Left colon (tissue), 2 donors: ENCODE measurements at regions not wholly inside any gene's neighbourhood (a gene's known extent, or its start where the extent isn't known, plus 50 kb on each side); places are given as distances from the start of the nearest gene placed in this dataset.

Source experiments
- ATAC-seq: fragments of 200-7000 bp; cut with Tn5 transposase; one replicate; pipeline ENCODE4 v1.9.1; 2020; ENCODE audit warnings: mild to moderate bottlenecking, moderate library complexity
- DNase-seq, 2 donors: peaks; one replicate each; pipeline ENCODE4 v3.0.0-alpha.2; 2020
- intact Hi-C, 2 donors: fragments of 100-400 bp; cut with DNase I in 1 of 2; cut with micrococcal nuclease in 1 of 2; formaldehyde crosslinking; loops; one replicate each; pipeline versions ENCODE4 v1.11.2 to v1.14.0; 2022; cut with DNase I, micrococcal nuclease
- donor health status: DM: no; HTN: no; CAD: no.
- donor health status: DM: yes; HTN: yes; CAD: no.

DNA sequence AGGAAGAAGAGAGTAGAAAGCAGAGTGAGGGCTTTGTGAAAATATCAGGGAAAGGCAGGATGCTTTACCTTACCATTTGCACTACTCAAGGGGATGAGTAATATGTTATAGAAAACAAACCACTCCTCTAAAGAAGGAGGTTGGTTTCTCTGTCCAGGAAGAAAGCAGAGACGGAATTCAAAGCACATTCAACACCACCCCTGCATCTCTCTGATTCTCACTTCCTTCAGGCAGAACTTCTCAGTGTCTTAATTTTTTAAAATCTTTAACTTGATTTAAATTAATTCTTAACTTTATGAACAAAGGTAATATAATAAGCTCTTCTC, 82.4 kb downstream of the NR2F2 start:
- DNase-seq (no peak), ATAC-seq (no peak)
- intact Hi-C loops: no loop called here

DNA sequence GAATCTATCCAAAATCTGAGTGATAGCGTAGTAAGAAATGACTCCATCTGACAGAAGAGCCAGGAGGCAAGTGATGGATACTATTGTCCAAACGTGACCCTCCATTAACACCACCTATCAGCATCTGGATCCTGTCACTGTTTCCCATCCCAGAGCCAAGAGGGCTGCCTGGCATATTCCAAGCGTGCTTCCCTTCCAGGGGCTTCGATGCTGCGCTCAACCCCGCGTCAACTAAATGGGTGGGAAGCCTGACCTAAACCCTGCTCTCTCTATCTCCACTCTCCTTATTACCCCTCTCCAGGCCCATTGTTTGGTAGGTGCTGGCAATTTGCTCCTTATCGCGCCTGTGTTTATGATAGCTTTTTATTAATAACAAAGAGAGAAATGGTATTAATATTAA, 83.2 kb downstream of the NR2F2 start:
- DNase-seq (no peak), ATAC-seq (no peak)
- intact Hi-C loops: no loop called here

- DNase-seq: no peak
- no peak for ATAC-seq
- intact Hi-C loops: no loop called here
Measured at GRCh38 chr15:96414875-96415274, 84.4 kb downstream of the NR2F2 start.

DNA sequence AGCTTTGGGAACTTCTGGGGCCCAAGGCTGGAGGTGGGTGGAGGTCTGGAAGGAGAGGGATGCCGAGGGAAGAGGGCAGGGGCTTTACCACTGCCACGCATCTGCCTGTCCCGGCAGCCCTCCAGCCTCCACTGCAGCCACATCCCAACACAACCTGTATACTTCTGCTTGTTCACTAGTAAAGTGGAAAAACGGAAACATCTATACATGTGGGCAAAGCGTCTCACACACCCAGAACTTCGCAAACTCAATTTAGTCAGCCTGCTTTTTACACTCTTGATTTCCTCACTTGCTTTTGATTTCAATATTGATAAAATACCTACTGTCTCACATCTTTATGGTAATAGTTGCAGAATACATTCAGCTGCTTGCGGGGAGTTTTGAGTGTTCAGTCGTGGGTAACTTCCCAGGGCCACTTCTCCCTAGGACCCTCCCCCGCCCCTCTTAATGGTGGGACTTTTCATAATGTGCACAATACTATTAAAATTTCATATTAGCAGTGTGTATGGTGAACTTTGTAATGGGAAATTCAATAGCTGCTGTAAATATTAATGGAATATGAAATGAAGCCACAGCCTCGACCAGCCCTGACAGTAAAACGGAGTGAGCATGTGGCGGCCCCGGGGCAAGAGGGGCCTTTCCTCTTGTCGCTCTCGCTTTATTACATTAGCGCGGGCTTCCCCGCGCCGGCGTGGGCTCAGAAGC, 85.2 kb downstream of the NR2F2 start:
- no peak for DNase-seq
- no peak for ATAC-seq
- intact Hi-C loops: no loop called here

DNA sequence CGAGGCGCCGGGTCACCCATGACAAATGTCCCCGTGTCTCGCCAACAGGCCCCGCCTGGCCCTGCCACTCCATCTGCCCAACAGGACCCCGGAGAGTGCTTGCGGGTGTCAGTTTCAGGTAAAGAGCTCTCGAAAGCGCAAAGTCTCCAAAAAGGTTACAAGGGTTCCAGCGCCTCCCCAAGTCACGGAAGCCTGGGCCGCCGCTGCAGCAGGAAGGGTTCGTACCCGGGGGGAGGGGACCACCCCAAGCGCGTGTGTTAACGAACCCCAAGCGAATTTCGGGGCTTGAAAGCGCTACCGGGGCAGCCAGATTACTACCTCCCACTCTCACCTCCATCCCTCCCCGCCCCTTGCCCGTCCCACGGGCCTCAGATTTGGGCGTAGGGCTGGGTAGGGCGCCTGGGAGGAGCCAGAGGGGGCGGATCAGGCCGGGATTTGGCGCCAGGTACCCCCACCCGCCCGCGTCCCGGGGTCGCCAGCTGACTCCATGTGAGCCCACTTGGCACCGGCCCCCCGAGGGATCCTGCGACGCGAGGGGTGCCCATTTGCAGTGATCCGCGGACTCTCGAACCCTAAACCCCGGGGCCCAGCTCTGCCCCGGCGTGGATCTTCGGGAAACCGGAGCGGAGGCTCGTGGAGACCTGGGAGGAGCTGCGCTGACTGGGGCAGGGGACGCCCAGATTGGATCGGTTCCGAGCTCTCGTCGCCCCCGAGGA, 85.9 kb downstream of the NR2F2 start:
- ATAC-seq (no peak), DNase-seq (no peak)
- intact Hi-C loops: no loop called here

- DNase-seq: no peak
- intact Hi-C loops: no loop called here
Measured at GRCh38 chr15:96416934-96417759, 86.6 kb downstream of the NR2F2 start.

DNA sequence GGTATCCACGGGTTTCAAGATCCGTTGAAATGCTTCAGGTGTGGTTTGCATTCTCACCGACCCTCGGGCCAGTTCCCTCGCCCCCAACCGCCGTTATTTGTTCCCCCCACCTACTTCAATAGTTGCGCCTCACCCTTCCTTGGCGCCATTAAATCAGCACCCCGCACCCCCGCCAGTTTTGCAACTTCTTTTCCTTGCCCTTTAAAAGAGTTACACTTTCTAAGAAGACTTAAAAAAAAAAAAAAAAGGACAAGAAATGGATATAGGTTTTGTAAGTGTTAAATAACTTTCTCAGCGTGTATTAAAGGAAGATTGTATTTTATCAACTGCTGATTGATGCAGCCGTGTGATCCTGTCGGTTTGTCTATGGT, 87.2 kb downstream of the NR2F2 start:
- no peak for ATAC-seq
- intact Hi-C loops: no loop called here
- DNase-seq: no peak

More at GRCh38 chr15:96416934-96417759, 86.6 kb downstream of the NR2F2 start:
- ATAC-seq: no peak

DNA sequence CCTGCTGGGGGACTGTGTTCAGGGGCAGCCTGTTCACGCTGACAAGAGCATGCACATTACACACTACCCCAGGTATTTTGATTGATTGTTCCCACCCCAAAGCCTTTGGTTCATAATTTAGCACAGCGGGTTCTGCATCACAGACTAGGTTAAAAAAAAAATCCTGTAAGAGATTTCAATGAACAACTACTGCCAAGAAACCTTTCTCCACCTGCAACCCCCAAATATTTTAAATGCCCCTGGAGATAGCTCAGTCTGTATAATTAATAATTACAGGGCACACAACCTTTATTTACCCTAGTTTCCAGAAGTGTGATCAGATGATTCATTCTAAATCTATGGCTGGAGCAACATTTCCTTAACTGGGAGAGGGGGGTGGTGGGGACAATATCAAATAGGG, 87.6 kb downstream of the NR2F2 start:
- intact Hi-C loops: no loop called here
- ATAC-seq: no peak
- no peak for DNase-seq

DNA sequence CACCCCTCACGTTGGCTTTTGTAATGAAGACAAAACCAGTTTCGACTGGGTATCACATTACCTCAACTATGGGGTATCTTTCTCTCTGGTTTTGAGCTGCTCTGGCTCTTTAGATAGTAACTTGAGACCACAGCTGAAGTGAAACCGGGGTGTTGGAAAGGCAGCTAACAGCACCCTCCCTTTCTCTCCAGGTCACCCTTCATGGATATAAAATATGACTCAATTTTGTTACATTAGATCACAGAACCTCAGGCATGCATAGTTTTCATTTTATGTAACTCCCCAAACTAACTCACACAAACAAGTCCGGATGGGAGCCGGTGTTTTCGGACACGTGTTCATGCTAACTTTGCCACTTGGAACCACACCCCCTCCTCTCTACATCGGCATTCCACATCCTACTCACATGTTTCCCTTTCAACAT, 90.7 kb downstream of the NR2F2 start:
- intact Hi-C loops: no loop called here
- DNase-seq (no peak), ATAC-seq (no peak)

- intact Hi-C loops: no loop called here
- ATAC-seq (no peak), DNase-seq (no peak)
Measured at GRCh38 chr15:96422125-96422524, 91.6 kb downstream of the NR2F2 start.

DNA sequence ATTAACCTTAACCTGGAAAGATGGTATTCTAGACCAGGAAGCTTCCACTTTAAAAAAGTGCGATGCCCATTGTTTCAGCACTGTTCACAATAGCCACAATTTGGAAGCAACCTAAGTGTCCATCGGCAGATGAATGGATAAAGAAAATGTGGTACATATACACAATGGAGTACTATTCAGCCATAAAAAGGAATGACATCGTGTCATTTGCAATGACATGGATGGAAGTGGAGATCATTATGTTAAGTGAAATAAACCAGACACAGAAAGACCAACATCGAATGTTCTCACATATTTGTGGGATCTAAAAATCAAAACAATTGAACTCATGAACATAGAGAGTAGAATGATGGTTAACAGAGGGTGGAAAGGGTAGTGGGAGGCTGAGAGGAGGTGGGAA, 94.2 kb downstream of the NR2F2 start:
- DNase-seq: no peak
- intact Hi-C loops: no loop called here
- ATAC-seq: no peak

DNA sequence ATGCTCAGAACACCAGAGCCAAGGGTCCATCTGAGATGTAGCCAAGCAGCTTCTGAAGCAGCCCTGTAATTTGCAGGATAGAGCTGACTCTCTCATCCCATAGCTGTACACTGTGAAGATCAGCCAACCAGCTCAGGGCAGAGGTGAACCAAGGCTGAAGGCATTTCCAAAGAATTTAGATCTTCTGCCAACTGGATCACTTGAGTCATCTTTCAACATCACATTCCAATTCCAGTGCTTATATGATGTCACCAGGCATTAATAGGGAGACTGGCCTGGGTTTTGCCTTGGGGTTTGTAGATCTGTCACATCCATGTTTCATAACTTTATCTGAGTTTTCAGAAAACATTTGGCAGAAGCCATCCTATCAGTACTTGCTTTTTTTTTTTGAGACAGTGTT, 98.2 kb downstream of the NR2F2 start:
- no peak for DNase-seq
- intact Hi-C loops: no loop called here
- ATAC-seq: no peak

DNA sequence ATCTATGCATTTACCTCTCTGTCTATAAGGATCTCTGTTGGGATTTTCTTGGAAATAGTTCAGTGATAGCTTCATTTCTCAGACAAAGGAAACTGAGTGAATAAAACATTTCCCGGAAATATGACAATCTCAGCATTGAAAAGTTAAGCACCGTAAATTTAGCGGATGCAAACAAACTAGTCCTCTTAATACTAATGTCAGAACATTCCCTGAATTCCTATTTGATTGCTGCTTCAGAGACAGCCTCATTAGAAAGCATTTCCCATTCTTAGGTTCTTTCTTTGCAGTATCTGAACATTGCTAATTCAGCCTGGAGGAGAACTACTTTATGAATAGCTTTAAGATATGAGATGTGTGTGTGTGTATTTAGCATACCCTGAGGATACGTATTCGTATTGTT, 101.3 kb downstream of the NR2F2 start:
- intact Hi-C loops: no loop called here
- ATAC-seq (no peak), DNase-seq (no peak)

DNA sequence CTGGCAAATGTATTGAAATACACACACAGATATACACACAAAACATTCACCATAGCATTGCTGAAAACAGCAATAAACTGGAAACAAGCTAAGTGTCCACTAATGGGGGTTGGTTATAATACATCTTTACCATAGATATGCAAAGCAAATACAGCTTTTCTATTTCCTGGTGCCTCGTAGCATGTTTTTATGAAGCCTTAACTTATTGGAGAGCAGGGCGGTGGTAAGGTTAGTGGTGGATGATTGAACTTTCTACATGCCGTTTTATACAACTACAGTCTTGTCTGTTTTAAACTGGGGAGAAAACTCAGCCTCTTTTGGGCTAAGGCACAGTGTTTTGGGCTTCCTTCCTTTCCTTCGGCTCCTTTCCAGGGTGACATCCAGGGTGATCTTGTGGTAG, 104.5 kb downstream of the NR2F2 start:
- peak; percentile 82 for ATAC-seq
- DNase-seq: no peak
- intact Hi-C loops: no loop called here

- DNase-seq (no peak), ATAC-seq (no peak)
- intact Hi-C loops: no loop called here
Measured at GRCh38 chr15:96435841-96436240, 105.3 kb downstream of the NR2F2 start.

DNA sequence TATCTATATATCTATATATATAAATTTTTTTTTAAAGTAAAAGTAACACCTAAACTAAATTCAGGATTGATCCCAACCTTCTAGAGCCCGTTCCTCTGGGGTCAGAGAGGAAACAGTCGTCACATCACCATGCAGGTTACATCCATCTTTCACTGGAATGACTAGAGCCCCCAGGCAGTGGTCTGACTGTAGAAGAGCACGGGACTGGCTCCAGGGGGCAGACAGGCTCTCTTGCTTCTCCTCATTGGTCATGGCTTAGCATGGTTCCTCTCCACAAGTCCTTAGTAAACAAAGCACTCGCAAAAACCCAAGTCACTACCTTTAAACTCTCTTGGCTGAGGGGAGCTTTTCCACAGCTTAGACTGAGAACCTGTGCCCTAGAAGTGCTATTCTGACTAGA, 110.5 kb downstream of the NR2F2 start:
- intact Hi-C loops: loop anchor here in 1 of 2 donors (10.0 kb wide), 1 partner anchor 46 kb away; no protein-coding TSS in a partner anchor
- no peak for ATAC-seq
- no peak for DNase-seq

DNA sequence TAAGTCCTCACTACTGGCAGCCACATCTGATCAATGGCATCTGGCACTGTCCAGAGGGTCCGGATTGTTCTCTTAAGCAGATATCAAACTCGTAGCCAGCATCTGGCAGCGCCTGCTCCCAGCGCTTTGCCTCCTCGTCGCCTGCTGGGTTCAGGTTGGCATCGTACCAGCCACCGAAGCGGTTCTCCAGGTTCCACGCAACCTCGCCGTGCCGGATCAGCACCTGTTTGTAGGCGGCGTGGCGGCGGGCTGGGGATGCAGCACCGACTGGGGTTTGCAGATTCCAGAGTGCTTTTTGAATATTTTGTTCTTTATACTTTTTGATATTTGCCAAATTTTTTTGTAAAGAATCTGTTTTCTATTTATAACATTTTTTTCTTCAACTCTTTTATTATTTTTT, 111.6 kb downstream of the NR2F2 start:
- no peak for ATAC-seq
- intact Hi-C loops: loop anchor here in 1 of 2 donors (10.0 kb wide), 1 partner anchor 47 kb away; no protein-coding TSS in a partner anchor
- DNase-seq: no peak

DNA sequence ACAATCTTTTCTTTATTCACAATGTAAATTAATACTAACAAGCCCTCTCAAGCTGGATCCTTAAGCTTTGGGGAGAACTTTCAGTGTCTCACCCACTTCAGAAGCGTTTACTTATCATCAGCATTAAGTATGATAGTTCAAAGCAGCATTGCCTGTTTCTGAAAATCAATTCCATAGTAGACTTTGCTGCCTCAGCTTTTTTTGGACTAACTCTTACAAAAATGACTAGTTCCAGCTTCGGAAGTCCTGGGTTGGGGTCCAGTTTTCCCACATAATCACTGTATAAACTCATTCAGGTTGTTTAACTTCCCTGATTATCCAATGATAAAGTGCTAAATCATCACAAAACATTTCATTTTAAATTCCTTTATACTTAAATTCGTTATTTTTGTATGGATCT, 114.4 kb downstream of the NR2F2 start:
- no peak for DNase-seq
- no peak for ATAC-seq
- intact Hi-C loops: loop anchor here in 1 of 2 donors (10.0 kb wide), 1 partner anchor 50 kb away; no protein-coding TSS in a partner anchor

DNA sequence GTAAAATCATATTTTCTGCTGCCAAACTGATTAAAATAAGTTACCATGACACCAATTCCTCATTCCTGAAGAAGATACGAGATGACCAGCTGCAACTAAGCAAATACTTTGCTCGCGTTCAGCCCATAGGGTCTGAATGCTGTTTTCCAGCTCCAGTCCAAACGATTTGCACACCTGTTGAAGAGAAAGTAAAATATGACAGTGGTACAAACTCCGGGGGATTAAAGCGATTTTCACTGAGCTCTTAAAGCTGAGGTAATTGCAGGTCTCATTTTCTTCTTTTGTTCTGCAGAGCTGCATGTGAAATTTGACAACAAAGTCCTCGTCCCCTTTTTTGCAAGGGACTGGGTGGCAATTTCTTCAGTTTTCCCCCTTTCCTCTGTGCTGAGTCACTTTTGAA, 118.4 kb downstream of the NR2F2 start:
- intact Hi-C loops: loop anchor here in 1 of 2 donors (10.0 kb wide), 1 partner anchor 54 kb away; no protein-coding TSS in a partner anchor
- no peak for ATAC-seq
- DNase-seq: no peak

DNA sequence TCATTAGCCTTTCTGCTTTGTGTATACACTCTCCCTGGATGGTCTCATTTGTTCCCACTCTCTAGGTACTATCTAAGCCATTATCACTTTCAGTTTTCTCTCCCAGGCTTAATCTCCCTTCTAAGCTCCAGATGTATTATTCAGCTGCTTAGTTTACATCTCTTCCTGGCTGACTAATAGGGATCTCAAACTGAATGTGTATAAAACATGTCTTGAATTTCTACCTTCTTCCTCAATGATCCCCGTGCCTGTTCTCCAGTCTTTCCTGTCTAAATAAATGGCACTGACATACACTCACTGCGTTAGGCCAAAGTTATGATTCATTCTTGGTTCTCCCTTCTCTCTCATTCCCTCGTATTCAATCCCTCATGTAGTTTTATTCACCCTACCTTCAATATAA, 127.3 kb downstream of the NR2F2 start:
- intact Hi-C loops: no loop called here
- DNase-seq (no peak), ATAC-seq (no peak)
